HuH-7.5 (cell line): ENCODE measurements at regions not wholly inside any gene's neighbourhood (a gene's known extent, or its start where the extent isn't known, plus 50 kb on each side); places are given as distances from the start of the nearest gene placed in this dataset.

Experiments used
- DNase-seq: peaks from one replicate; pipeline ENCODE4 v3.0.0; 2011; ENCODE audit warnings: low spot score

GRCh38 chr2:121101093-121101715 is 183.8 kb downstream of the TFCP2L1 start:
- DNase-seq: no peak

DNA sequence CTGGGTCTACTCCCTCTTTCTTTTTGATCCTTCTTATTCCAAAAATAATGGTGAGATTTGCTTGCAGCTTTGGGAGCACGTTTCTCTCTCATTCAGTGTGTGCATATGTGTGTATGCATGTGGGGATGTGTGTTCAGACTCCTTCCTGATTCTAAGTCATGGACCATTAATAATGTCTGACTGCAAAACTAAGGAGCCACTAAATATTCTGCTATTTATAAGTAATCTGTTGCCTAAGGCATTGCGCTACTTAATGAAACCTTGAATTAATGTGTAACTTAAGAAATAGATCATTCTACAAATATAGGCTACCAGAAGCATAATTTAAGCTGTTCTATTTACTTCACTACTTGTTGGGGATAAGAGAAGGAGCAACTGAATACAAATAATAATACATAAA is 182.1 kb downstream of the TFCP2L1 start:
- no peak for DNase-seq

DNA sequence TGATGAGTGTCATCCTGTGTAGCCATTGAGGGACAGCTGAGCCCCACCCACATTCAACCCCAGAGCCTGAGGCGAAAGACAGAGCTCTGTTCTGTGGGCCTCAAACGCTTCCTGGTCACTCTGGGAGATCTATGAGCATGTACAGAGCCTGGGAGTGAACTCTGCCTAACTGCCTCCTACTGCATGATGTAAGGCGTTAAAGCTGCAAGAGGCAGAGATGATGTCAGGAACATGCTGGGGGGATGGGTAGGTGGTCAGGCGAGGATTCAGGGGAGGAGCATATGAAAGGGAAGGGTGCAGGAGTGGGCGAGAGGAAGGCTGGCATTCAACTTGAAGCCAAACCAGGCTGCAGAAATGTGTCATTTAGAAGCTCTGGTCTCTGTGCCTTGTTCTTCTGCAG is 181.0 kb downstream of the TFCP2L1 start:
- no peak for DNase-seq

- no peak for DNase-seq
Measured at GRCh38 chr2:121104721-121105141, 180.3 kb downstream of the TFCP2L1 start.

- no peak for DNase-seq
Measured at GRCh38 chr2:121110924-121111323, 174.1 kb downstream of the TFCP2L1 start.

- no peak for DNase-seq
Measured at GRCh38 chr2:121118951-121119350, 166.1 kb downstream of the TFCP2L1 start.

DNA sequence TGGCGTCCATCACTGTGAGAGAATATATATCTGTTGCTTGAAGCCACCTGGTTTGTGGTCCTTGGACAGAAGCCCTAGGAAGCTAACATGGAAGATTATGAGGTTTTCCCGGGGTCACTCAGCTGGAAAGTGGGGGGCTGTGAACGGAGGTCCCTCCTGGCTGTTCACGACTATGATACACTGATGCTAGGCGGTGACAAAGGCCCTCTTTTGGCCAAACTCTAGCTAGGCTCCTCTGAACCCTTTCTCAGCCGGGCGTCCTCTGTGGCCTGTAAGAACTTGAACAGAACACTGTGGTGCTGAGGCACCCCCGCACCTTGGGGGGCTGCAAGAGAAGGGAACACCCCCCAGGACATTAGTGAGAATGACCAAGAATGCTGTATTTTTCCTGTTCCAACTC is 164.6 kb downstream of the TFCP2L1 start:
- DNase-seq: no peak

DNA sequence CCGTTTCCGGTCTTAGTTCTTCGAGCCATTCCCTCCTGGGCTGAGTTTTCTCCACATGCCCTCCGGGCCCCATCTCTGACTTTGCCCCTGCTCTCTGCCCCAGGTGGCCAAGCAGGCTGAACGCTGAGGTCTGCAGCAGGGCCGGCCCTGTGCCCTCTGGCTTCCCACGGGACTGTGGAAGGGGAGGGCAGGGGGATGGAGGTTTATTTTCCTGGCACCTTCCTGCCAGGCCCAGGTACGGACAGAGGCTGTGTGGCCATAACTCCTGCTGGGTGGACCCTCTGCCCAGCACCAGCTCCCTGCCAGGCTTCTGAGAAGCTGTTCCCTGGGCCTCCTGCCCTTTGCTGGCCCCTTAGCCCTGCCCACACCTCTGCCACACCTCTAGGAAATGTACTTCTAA is 164.0 kb downstream of the TFCP2L1 start:
- no peak for DNase-seq

DNA sequence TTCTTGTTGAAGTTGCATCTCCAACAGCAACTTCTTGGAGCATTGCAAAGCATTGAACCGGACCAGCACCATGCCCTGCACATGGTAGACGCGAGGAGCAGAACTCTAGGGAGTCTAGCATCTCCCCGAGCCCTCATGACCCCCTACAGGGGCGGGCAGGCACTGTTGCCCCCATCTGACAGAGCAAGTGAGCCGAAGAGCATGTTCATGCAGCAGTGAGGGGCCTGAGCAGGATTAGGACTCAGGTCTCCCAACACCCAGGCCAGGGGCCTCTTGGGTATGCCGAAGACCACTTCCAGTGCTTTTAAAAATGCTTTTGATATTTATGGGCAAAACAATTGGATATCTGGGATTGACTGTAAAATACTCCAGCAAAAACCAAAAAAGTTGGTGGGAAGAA is 163.3 kb downstream of the TFCP2L1 start:
- no peak for DNase-seq

DNA sequence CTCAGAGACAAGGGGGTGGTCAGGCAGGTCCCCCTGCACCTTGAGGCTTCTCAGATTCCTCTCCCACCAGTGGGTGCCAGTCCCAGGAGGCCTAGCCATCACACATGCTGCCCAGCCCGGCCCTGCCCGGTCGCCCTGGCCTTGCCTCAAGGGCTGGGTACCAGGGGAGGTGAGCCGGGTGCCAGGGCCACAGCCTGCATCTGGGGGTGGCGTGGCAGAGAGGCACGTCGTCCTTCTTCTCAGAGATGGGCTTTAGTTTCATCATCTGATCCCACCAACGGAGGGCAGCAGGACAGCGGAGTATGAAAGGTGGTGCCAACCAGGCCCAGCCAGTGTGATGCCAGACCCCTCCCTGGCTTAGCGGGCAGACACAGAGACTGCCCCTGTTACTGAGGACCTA is 161.7 kb downstream of the TFCP2L1 start:
- DNase-seq: no peak

DNA sequence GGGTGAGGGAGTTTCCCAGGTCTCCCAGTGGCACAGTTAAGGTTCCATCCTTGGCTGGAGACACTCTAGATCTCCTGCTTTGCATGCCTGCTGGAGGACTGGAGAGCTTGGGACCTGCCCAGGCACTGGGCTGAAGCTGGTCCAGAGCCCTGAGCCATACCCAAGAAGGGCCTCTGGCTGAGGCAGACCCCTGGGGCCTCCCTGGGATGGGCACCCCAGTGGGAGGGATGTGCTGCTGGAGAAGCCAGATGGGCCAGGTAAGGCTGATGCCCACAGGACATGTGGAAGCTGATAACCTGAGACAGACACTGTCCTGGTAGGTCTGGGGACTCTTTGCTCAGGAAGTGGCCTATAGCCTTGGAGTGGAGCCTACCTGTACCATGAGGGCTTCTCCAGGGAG is 160.7 kb downstream of the TFCP2L1 start:
- DNase-seq: no peak

GRCh38 chr2:121125350-121125749 is 159.7 kb downstream of the TFCP2L1 start:
- DNase-seq: no peak

DNA sequence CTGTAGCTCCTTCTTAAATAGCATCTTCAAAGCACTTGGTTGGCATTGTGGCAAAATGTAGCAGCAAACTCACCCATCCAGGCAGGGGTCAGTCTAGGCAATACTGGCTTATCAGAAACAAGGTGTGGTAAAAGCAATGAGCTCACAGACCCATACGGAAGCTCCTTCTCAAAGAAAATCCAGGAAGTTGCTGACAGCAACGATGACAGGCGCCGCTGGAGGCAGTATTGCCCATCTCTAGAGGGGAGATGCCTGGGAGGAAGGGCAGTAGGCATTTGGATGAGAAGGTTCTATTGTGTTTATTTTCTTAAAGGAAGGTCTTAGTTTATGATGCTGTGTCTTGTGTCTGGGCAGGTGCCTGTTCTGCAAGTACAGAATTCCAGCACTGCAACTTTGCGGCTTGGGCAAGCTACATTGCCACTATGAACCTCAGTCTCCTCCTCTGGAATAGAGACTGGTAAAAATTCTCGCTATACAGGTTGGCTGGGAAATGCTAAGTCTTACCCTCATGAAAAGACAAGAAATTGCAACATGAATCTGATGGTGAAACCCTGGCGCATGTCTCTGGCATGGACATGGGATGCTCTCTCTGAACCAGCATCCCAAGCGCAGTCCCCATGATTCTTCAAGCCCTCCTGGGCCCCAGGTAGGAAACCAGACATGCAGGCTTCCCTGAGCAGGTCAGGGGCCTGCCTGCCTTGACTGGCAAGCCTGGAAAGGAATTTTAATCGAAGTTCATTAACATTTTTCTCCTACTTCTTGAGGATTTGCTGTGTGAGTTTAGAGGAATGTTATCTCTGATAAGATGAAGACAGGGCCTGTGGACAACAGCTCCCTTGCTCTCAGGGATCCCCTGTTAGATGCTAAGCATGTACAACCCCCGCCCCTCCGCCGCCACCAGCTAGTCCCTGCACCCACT is 156.0 kb downstream of the TFCP2L1 start:
- peak; percentile 32 for DNase-seq

DNA sequence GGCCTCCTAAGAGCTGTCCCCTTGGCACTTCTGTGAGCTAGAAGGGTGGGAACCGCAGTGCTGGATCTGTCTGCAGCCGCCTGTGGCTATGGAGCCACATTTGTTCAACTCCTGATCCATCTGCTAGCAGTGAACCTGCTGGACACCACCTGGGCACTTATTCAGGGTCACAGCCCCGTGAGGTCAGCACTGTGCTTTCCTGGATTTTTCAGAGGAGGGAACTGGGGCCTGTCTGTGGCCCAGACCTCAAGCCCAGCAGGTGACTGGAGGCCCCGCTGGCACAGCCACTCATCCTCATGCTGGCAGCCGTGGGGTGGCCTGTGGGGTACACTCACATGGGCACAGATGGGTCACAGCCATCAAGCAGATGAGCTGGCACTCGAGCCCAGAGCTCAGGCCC is 155.3 kb downstream of the TFCP2L1 start:
- no peak for DNase-seq

- DNase-seq: no peak
Measured at GRCh38 chr2:121130301-121130850, 154.6 kb downstream of the TFCP2L1 start.

DNA sequence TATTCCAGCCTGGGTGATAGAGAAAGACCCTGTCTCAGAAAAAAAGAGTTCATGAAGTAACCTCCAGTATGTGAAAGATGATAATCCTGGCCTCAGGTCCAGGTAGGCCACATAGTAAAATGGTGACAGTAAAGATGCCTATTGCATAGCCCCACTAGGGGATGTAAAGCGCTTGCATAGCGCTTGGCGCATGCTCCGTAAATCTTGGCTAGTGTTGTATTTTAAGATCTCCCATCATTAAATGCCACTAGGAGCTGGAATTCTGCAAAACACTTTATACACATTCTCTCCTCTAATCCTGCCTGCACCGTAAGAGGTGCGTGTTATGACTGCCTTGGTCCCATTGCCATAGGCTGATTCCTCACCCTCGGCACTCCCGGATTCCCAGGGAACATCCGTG is 153.6 kb downstream of the TFCP2L1 start:
- no peak for DNase-seq

GRCh38 chr2:121132054-121132761 is 152.8 kb downstream of the TFCP2L1 start:
- DNase-seq: no peak

DNA sequence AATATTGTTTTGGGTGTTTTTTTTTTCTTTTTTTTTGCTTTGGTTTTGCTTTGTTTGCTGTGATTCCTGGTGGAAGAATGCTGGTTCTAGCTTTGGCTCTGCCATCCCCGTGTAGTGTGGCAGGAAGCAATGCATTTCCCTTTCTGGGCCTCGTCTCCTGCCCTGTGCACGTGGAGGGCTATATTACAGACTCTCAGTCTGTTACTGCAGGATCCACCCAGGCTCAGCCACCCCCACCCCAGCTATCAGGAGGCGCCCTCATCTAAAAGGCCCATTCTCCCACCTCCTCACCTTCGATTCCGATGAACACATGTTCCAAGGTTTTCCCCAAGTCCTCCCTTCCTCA is 152.3 kb downstream of the TFCP2L1 start:
- no peak for DNase-seq

GRCh38 chr2:121133551-121134319 is 151.3 kb downstream of the TFCP2L1 start:
- DNase-seq: no peak

DNA sequence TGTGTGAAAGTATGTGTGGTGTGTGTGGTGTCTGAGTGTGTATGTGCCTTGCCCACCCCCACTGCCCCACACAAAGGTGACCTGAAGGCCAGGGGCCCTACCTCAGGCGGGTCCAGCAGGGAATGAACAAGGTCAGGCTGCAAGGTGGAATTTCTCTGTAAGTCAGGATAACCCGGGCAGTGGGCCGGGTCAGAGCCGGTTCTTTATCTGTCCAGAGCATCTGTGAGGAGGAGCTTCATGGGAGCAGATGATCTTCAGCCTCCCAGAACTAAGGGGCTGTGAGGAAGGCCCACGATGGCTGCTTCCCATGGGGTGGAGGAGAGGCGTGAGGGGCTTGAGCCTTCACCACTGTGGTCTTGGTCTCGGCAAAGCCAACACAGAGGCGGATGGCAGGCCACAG is 150.3 kb downstream of the TFCP2L1 start:
- no peak for DNase-seq

- no peak for DNase-seq
Measured at GRCh38 chr2:121135168-121135853, 149.7 kb downstream of the TFCP2L1 start.
